ENCODE measurements at regions not wholly inside any gene's neighbourhood (a gene's known extent, or its start where the extent isn't known, plus 50 kb on each side); places are given as distances from the start of the nearest gene placed in this dataset.

GRCh38 chr2:54053830-54054229 is 61.6 kb upstream of the ACYP2 start:
- no peak for TF ChIP-seq CTCF (conservative IDR thresholded peaks at IDR 0.05)
- no peak for TF ChIP-seq ZFX (IDR thresholded peaks at IDR 0.05)
